ENCODE measurements at regions not wholly inside any gene's neighbourhood (a gene's known extent, or its start where the extent isn't known, plus 50 kb on each side); places are given as distances from the start of the nearest gene placed in this dataset.
"Not testable (repeated sequence)": the region's sequence is repeated elsewhere in the genome, so short reads cannot be mapped to it uniquely, and the experiment has no call there.

DNA sequence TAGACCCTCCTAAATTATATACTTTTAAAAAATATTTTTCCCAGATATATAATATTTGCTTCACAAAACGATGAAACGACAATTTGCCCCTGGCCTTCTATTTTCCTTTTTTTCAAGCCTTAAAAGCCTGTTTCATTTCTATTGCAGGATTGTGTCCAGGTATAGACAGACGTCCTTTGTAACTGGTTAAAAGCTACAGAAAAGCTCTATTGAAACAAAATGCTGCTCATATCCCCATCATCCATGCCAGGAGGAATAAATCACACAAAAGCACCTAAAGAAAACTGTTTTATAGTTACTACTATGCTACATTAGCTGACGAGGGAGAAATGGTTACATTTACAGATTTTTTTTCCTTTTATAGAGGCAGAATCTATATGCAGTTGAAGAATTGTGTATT, 765.1 kb downstream of the DIAPH3 start:
- Histone ChIP-seq H3K27ac (no peak overlapping the region), H3K4me3 (IDR thresholded peaks at IDR 0.05; ENCODE audit: insufficient read depth, low read depth, low read length) (no peak overlapping the region), H3K36me3 (ENCODE audit: insufficient read depth) (no peaks in the 10 kb centered on the region), H3K79me2 (ENCODE audit: insufficient read depth, low read depth) (no peaks in the 10 kb centered on the region), H3K4me1 (ENCODE audit: low read depth, poor library complexity, severe bottlenecking) (no peaks in the 10 kb centered on the region), H3K27me3 (ENCODE audit: insufficient read depth, low read depth) (no peaks in the 10 kb centered on the region), H3K9ac (no peak overlapping the region), H4K20me1 (ENCODE audit: insufficient read depth) (no peaks in the 10 kb centered on the region), H3K4me2 (no peak overlapping the region), H2AFZ (ENCODE audit: low read depth) (no peak overlapping the region)
- TF ChIP-seq, protein P1, sequence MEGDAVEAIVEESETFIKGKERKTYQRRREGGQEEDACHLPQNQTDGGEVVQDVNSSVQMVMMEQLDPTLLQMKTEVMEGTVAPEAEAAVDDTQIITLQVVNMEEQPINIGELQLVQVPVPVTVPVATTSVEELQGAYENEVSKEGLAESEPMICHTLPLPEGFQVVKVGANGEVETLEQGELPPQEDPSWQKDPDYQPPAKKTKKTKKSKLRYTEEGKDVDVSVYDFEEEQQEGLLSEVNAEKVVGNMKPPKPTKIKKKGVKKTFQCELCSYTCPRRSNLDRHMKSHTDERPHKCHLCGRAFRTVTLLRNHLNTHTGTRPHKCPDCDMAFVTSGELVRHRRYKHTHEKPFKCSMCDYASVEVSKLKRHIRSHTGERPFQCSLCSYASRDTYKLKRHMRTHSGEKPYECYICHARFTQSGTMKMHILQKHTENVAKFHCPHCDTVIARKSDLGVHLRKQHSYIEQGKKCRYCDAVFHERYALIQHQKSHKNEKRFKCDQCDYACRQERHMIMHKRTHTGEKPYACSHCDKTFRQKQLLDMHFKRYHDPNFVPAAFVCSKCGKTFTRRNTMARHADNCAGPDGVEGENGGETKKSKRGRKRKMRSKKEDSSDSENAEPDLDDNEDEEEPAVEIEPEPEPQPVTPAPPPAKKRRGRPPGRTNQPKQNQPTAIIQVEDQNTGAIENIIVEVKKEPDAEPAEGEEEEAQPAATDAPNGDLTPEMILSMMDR (conservative IDR thresholded peaks at IDR 0.05; ENCODE audit: low read depth, low read length) = no peak

DNA sequence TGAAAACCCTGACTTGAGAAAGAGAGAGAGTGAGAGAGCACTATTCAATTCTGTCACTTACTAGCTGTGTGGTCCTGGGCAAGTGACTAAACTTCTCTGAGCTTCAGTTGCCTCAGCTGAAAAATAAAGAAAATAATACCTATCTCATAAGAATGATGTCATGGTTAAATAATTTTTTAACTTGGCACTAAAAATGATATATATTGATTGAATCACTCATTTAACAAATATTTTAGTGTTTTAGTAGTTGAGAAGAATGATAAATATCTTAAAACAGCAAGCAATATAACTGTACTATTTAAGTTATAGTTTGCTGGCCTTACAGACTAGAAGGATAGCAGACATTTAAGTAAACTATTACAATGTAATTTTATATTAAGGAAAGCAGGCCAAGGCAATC, 764.2 kb downstream of the DIAPH3 start:
- no peaks in the 10 kb centered on the region for H3K27me3 ChIP-seq (ENCODE audit: insufficient read depth, low read depth)
- H3K79me2 ChIP-seq (ENCODE audit: insufficient read depth, low read depth) = no peaks in the 10 kb centered on the region
- TF ChIP-seq, protein P1 (conservative IDR thresholded peaks at IDR 0.05; ENCODE audit: low read depth, low read length) = no peak
- H4K20me1 ChIP-seq (ENCODE audit: insufficient read depth) = no peaks in the 10 kb centered on the region
- no peak overlapping the region for H3K9ac ChIP-seq
- H2AFZ ChIP-seq (ENCODE audit: low read depth) = no peak overlapping the region
- no peak overlapping the region for H3K4me3 ChIP-seq (IDR thresholded peaks at IDR 0.05; ENCODE audit: insufficient read depth, low read depth, low read length)
- H3K4me2 ChIP-seq = no peak overlapping the region
- no peaks in the 10 kb centered on the region for H3K36me3 ChIP-seq (ENCODE audit: insufficient read depth)
- no peaks in the 10 kb centered on the region for H3K4me1 ChIP-seq (ENCODE audit: low read depth, poor library complexity, severe bottlenecking)
- no peak overlapping the region for H3K27ac ChIP-seq

DNA sequence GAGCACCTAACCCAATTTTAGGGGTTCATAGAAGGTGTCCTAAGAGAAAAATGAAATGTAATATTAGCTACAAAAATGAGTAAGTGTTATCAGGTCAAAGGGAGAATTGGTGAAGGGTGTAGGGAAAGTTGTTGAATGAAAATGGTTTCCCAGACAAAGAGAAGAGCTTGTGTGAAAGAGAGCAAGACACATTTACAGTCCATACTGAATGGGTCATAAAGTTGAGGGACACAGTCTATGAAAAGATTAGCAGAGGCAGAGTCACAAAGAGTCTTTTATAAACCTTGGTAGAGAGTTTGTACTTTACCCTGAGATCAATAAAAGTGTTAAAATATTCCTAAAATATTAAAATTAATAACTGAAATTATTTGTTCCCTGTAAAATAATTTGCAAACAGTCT, 759.4 kb downstream of the DIAPH3 start:
- Histone ChIP-seq H2AFZ (ENCODE audit: low read depth) (no peak overlapping the region), H3K36me3 (ENCODE audit: insufficient read depth) (no peaks in the 10 kb centered on the region), H3K4me1 (ENCODE audit: low read depth, poor library complexity, severe bottlenecking) (no peaks in the 10 kb centered on the region), H3K79me2 (ENCODE audit: insufficient read depth, low read depth) (no peaks in the 10 kb centered on the region), H4K20me1 (ENCODE audit: insufficient read depth) (no peaks in the 10 kb centered on the region), H3K4me3 (IDR thresholded peaks at IDR 0.05; ENCODE audit: insufficient read depth, low read depth, low read length) (no peak overlapping the region), H3K27me3 (ENCODE audit: insufficient read depth, low read depth) (no peaks in the 10 kb centered on the region), H3K4me2 (no peak overlapping the region), H3K9ac (no peak overlapping the region), H3K27ac (no peak overlapping the region)
- TF ChIP-seq, protein P1 (conservative IDR thresholded peaks at IDR 0.05; ENCODE audit: low read depth, low read length) = no peak

DNA sequence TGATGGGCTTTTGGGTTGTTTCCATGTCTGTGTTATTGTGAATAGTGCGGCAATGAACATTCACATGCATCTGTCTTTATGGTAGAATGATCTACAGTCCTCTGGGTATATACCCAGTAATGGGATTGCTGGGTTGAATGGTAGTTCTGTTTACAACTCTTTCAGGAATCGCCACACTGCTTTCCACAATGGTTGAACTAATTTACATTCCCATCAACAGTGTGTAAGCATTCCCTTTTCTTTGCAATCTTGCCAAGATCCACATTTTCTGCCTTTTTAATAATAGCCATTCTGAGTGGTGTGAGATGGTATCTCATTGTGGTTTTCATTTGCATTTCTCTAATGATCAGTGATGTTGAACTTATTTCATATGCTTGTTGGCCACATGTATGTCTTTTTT, 756.5 kb downstream of the DIAPH3 start:
- not testable (repeated sequence) for H3K4me2 ChIP-seq; H3K9ac ChIP-seq; H2AFZ ChIP-seq (ENCODE audit: low read depth); H3K36me3 ChIP-seq (ENCODE audit: insufficient read depth); H3K27ac ChIP-seq; H3K79me2 ChIP-seq (ENCODE audit: insufficient read depth, low read depth); H3K4me1 ChIP-seq (ENCODE audit: low read depth, poor library complexity, severe bottlenecking); H3K27me3 ChIP-seq (ENCODE audit: insufficient read depth, low read depth); H3K4me3 ChIP-seq (IDR thresholded peaks at IDR 0.05; ENCODE audit: insufficient read depth, low read depth, low read length); H4K20me1 ChIP-seq (ENCODE audit: insufficient read depth)

DNA sequence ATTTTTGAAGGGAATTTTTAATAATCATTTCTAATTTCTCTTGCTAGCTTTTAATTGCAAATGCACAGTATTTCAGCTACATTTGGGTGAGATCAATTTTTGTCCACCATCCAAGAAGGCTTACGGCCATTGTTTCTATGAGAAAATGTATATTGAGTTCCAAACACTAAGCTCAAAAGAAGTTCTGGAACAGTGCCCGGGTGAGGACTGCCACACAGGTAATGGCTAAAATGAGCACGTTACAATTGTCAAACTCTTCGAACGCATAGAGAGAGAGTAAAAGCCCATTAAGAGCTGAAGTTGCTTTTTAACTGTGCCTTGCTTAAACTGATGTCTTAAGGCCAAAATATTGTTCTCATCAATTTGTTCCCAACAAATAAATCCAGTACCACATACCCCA, 755.0 kb downstream of the DIAPH3 start:
- H3K27ac ChIP-seq = no peak overlapping the region
- no peak overlapping the region for H3K9ac ChIP-seq
- no peaks in the 10 kb centered on the region for H3K4me1 ChIP-seq (ENCODE audit: low read depth, poor library complexity, severe bottlenecking)
- no peak overlapping the region for H3K4me3 ChIP-seq (IDR thresholded peaks at IDR 0.05; ENCODE audit: insufficient read depth, low read depth, low read length)
- no peaks in the 10 kb centered on the region for H4K20me1 ChIP-seq (ENCODE audit: insufficient read depth)
- no peaks in the 10 kb centered on the region for H3K79me2 ChIP-seq (ENCODE audit: insufficient read depth, low read depth)
- no peaks in the 10 kb centered on the region for H3K36me3 ChIP-seq (ENCODE audit: insufficient read depth)
- H3K4me2 ChIP-seq = no peak overlapping the region
- TF ChIP-seq, protein P1 (conservative IDR thresholded peaks at IDR 0.05; ENCODE audit: low read depth, low read length) = no peak
- H3K27me3 ChIP-seq (ENCODE audit: insufficient read depth, low read depth) = no peaks in the 10 kb centered on the region
- H2AFZ ChIP-seq (ENCODE audit: low read depth) = no peak overlapping the region
